Brain microvascular endothelial cell (primary cell): ENCODE measurements at regions not wholly inside any gene's neighbourhood (a gene's known extent, or its start where the extent isn't known, plus 50 kb on each side); places are given as distances from the start of the nearest gene placed in this dataset.

Source experiments
- DNase-seq: peaks from one replicate; pipeline ENCODE4 v3.0.0-alpha.2; 2020
- H3K27ac ChIP-seq: fragments of 250-450 bp; sonication (Bioruptor Pico); 2 replicates; pipeline ENCODE4 v1.5.1; 2020; ENCODE audit warnings: mild to moderate bottlenecking, moderate library complexity
- H3K27me3 ChIP-seq: fragments of 250-450 bp; sonication (Bioruptor Pico); replicated peaks from 2 replicates; pipeline ENCODE4 v1.5.1; 2020; ENCODE audit warnings: mild to moderate bottlenecking
- H3K36me3 ChIP-seq: fragments of 250-450 bp; sonication (Bioruptor Pico); replicated peaks from 2 replicates; pipeline ENCODE4 v1.5.1; 2020; ENCODE audit warnings: mild to moderate bottlenecking
- H3K4me3 ChIP-seq: 2 replicates; pipeline ENCODE4 v1.5.1; 2011; ENCODE audit warnings: low read depth, mild to moderate bottlenecking, control low read depth, low read length, moderate library complexity
- CTCF ChIP-seq: IDR thresholded peaks from 2 replicates; pipeline ENCODE4 v1.5.1; 2011; ENCODE audit warnings: low read depth, mild to moderate bottlenecking, moderate library complexity, low read length, control low read depth, inconsistent platforms; ENCODE audit errors: missing control alignments
- in situ Hi-C: cut with HindIII; loops from 2 replicates; pipeline ENCODE4 v1.10.0; 2017; ENCODE audit warnings: low sequenced_read_pairs, low pct_ligation_motif_present

GRCh38 chr12:102344691-102345090 lies 135.7 kb downstream of the IGF1 start:
- Histone ChIP-seq H3K27me3 (no peaks in the 10 kb centered on the region), H3K36me3 (no peaks in the 10 kb centered on the region), H3K4me3 (no peak overlapping the region), H3K27ac (no peak overlapping the region)
- no peak for TF ChIP-seq CTCF
- DNase-seq, result no peak
- in situ Hi-C loops, result no loop called here

GRCh38 chr12:102343361-102344121 lies 136.8 kb downstream of the IGF1 start:
- H3K27me3 ChIP-seq, result no peaks in the 10 kb centered on the region
- H3K36me3 ChIP-seq, result no peaks in the 10 kb centered on the region
- H3K27ac ChIP-seq, result no peak overlapping the region
- H3K4me3 ChIP-seq, result no peak overlapping the region
- DNase-seq, result peak; percentile 12
- in situ Hi-C loops, result no loop called here
- no peak for TF ChIP-seq CTCF

GRCh38 chr12:102342281-102343006 lies 137.9 kb downstream of the IGF1 start:
- in situ Hi-C loops, result no loop called here
- no peak for TF ChIP-seq CTCF
- Histone ChIP-seq H3K36me3 (no peaks in the 10 kb centered on the region), H3K4me3 (no peak overlapping the region), H3K27ac (no peak overlapping the region), H3K27me3 (no peaks in the 10 kb centered on the region)
- DNase-seq, result no peak

- H3K27ac ChIP-seq, result no peak overlapping the region
- DNase-seq, result no peak
- no peak for TF ChIP-seq CTCF
- H3K27me3 ChIP-seq, result no peaks in the 10 kb centered on the region
- H3K36me3 ChIP-seq, result no peaks in the 10 kb centered on the region
- H3K4me3 ChIP-seq, result no peak overlapping the region
- in situ Hi-C loops, result no loop called here
Measured at GRCh38 chr12:102334765-102335164, 137.1 kb upstream of the PMCH start.

- Histone ChIP-seq H3K27ac (no peak overlapping the region), H3K4me3 (no peak overlapping the region), H3K36me3 (no peaks in the 10 kb centered on the region), H3K27me3 (no peaks in the 10 kb centered on the region)
- in situ Hi-C loops, result no loop called here
- no peak for DNase-seq
- TF ChIP-seq CTCF, result no peak
Measured at GRCh38 chr12:102331419-102331818, 133.8 kb upstream of the PMCH start.
